Right atrium auricular region (tissue), 2 donors: ENCODE measurements at regions not wholly inside any gene's neighbourhood (a gene's known extent, or its start where the extent isn't known, plus 50 kb on each side); places are given as distances from the start of the nearest gene placed in this dataset.

Experiments used
- DNase-seq: peaks from one replicate; pipeline ENCODE4 v3.0.0-alpha.2; 2019; ENCODE audit warnings: low spot score
- H3K27ac ChIP-seq, 2 donors: fragments of 200-600 bp; sonication (generic); 1 replicate in 1 of 2; 2 replicates in 1 of 2; pipeline ENCODE4 v1.5.1; 2016 to 2019
- H3K27me3 ChIP-seq, 2 donors: fragments of 200-600 bp; sonication (generic); one replicate each; pipeline versions ENCODE4 v1.5.1 to v1.6.0; 2017 to 2019
- H3K36me3 ChIP-seq: fragments of 200-600 bp; sonication (generic); one replicate; pipeline ENCODE4 v1.5.1; 2016
- H3K4me1 ChIP-seq, 2 donors: fragments of 200-600 bp; sonication (generic); one replicate each; pipeline versions ENCODE4 v1.5.1 to v1.6.0; 2017 to 2019
- H3K4me3 ChIP-seq, 2 donors: fragments of 200-600 bp; sonication (generic); 1 replicate in 1 of 2; 2 replicates in 1 of 2; pipeline ENCODE4 v1.5.1; 2017 to 2019; ENCODE audit warnings: mild to moderate bottlenecking in 1 of 2, moderate library complexity in 1 of 2
- H3K9me3 ChIP-seq, 2 donors: fragments of 200-600 bp; sonication (generic); one replicate each; pipeline ENCODE4 v1.5.1; 2019
- CTCF ChIP-seq, 2 donors: fragments of 200-600 bp; sonication (generic); IDR thresholded peaks; one replicate each; pipeline ENCODE4 v1.5.1; 2019; ENCODE audit warnings: antibody characterized with exemption in 2 of 2

DNA sequence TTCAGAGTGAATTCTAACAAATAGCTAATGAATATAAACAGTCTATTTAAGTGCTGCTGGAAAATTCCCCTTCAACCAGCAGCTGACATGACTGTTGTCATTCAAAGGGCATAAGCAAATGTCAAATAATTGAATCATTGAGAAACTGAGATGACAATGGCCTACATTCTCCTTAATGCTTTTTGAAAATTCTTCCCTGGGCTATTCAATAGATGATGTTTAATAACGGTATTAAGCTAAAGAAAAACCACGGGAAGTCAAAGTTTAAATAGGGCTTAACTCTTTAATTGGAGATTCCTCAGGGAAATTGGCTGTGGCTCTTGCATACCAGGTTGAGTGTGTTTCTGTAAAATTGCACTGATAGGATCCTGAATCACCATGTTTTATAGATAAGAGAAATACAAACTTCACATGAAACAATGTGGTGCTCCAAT is 77.0 kb downstream of the ARL4A start:
- no peak overlapping the region for H3K27ac ChIP-seq
- H3K4me3 ChIP-seq: no peak overlapping the region
- no peaks in the 10 kb centered on the region for H3K27me3 ChIP-seq
- TF ChIP-seq CTCF (IDR thresholded peaks at IDR 0.05): no peak
- DNase-seq: no peak
- H3K4me1 ChIP-seq: peaks cover 0 to 3% of the 10 kb centered on the region in 2 donors
- H3K9me3 ChIP-seq: no peaks in the 10 kb centered on the region
- H3K36me3 ChIP-seq: no peaks in the 10 kb centered on the region

GRCh38 chr7:12765431-12766100 is 78.1 kb downstream of the ARL4A start:
- no peak for TF ChIP-seq CTCF (IDR thresholded peaks at IDR 0.05)

DNA sequence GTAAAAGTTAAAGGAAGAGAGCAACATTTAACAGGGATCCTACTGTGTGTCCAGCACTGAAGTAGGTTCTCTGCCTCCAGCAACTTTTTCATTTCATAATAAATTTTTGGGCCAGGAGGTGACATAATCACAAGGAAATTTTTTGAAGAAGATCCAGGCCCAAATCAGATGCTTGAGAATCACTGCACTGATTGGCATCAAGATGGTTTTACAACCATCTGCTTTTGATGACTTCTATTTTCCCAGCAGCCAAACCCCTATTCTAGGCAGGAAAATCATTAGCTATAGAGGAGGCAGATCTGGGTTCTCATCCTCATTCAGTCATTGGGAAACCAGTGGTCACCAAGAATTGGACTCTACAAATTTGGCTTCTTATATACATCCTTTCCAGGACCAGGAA is 79.0 kb downstream of the ARL4A start:
- Histone ChIP-seq H3K27ac (no peak overlapping the region), H3K27me3 (no peaks in the 10 kb centered on the region), H3K4me3 (no peak overlapping the region), H3K36me3 (no peaks in the 10 kb centered on the region), H3K4me1 (peaks cover 0 to 22% of the 10 kb centered on the region in 2 donors), H3K9me3 (no peaks in the 10 kb centered on the region)
- no peak for TF ChIP-seq CTCF (IDR thresholded peaks at IDR 0.05)
- DNase-seq: no peak

More at GRCh38 chr7:12765431-12766100, 78.1 kb downstream of the ARL4A start:
- no peak overlapping the region for H3K4me3 ChIP-seq
- peaks cover 0 to 14% of the 10 kb centered on the region in 2 donors for H3K4me1 ChIP-seq
- H3K27ac ChIP-seq: no peak overlapping the region
- DNase-seq: no peak
- H3K9me3 ChIP-seq: no peaks in the 10 kb centered on the region
- no peaks in the 10 kb centered on the region for H3K36me3 ChIP-seq
- no peaks in the 10 kb centered on the region for H3K27me3 ChIP-seq

DNA sequence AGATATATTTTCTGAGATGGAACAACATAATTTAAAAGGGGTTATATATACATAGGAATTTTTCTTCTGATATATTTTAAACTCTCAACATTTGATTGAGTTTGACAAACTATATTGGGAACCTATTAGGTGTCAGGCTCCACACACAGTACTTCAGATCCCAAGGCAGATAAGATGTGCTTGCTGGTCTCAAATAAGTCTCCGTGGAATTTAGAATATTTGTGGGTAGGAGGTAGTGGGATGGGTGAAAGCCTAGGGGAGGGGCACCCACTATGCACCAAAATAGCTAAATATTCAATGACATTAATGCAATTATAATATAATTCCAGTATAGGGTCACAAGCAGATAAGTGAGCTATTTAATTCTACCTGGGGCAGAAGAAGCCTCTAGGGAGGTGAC is 81.5 kb downstream of the ARL4A start:
- DNase-seq: no peak

DNA sequence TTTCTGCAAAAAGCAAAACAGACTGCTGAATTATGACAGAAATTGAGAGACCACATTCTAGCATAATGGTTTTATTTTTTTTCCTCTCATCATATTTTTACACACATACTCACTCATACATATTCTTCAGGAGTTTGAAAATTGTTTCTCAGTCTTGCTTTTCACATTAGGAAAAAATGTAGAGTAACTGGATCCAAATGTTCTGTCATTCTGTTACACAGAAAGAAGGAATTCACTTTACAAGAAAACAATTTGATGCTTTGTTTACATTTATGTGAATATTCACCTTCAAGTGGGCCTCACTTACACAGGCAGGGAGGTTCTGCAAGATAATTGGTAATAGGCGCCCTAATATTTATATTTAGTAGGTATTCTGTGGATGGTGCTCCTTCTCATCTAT is 82.0 kb downstream of the ARL4A start:
- no peaks in the 10 kb centered on the region for H3K27me3 ChIP-seq
- no peaks in the 10 kb centered on the region for H3K9me3 ChIP-seq
- no peak overlapping the region for H3K4me3 ChIP-seq
- H3K4me1 ChIP-seq: peaks cover 0 to 22% of the 10 kb centered on the region in 2 donors
- no peak for TF ChIP-seq CTCF (IDR thresholded peaks at IDR 0.05)
- H3K36me3 ChIP-seq: no peaks in the 10 kb centered on the region
- H3K27ac ChIP-seq: no peak overlapping the region
- no peak for DNase-seq

More for the DNA sequence above, 81.5 kb downstream of the ARL4A start:
- no peak overlapping the region for H3K4me3 ChIP-seq
- TF ChIP-seq CTCF (IDR thresholded peaks at IDR 0.05): no peak
- no peaks in the 10 kb centered on the region for H3K27me3 ChIP-seq
- no peaks in the 10 kb centered on the region for H3K36me3 ChIP-seq
- H3K9me3 ChIP-seq: no peaks in the 10 kb centered on the region
- peaks cover 0 to 22% of the 10 kb centered on the region in 2 donors for H3K4me1 ChIP-seq
- no peak overlapping the region for H3K27ac ChIP-seq
